H1 (cell line): ENCODE measurements at regions not wholly inside any gene's neighbourhood (a gene's known extent, or its start where the extent isn't known, plus 50 kb on each side); places are given as distances from the start of the nearest gene placed in this dataset.

Source experiments
- ATF2 ChIP-seq: IDR thresholded peaks from 2 replicates; pipeline ENCODE4 v1.6.1; 2012; ENCODE audit warnings: low read length, inconsistent platforms
- CHD1 ChIP-seq: IDR thresholded peaks from 2 replicates; pipeline ENCODE4 v1.6.1; 2012; ENCODE audit warnings: low read depth, low read length, improper control_type of control experiment
- CHD7 ChIP-seq: fragments of 300-600 bp; sonication (generic); IDR thresholded peaks from 2 replicates; pipeline ENCODE4 v1.7.1; 2012; ENCODE audit warnings: low read length, moderate library complexity, mild to moderate bottlenecking, inconsistent platforms; ENCODE audit not compliant: insufficient replicate concordance
- HDAC6 ChIP-seq: IDR thresholded peaks from one replicate; pipeline ENCODE4 v1.7.1; 2012; ENCODE audit warnings: low read depth, mild to moderate bottlenecking, inconsistent platforms, low read length, moderate library complexity
- POLR2A ChIP-seq, 2 experiments: IDR thresholded peaks; 1 replicate in 1 of 2; 2 replicates in 1 of 2; pipeline ENCODE4 v1.6.1; 2011; ENCODE audit warnings: low read depth in 2 of 2, low read length in 2 of 2, mild to moderate bottlenecking in 2 of 2; ENCODE audit errors: control extremely low read depth in 1 of 2
- RNF2 ChIP-seq: fragments of 200-900, 300-1000 bp; sonication (generic); IDR thresholded peaks from 2 replicates; pipeline ENCODE4 v1.7.1; 2016; ENCODE audit warnings: borderline replicate concordance, low read depth, mild to moderate bottlenecking, antibody characterized with exemption, low read length; ENCODE audit not compliant: poor library complexity, severe bottlenecking; ENCODE audit errors: missing control alignments
- SIN3A ChIP-seq, 2 experiments: IDR thresholded peaks in 1 of 2; conservative IDR thresholded peaks in 1 of 2; 2 replicates each; pipeline ENCODE4 v1.6.1; 2011 to 2012; ENCODE audit warnings: low read length in 2 of 2, improper control_type of control experiment in 1 of 2, low read depth in 1 of 2, mild to moderate bottlenecking in 1 of 2
- TBP ChIP-seq: IDR thresholded peaks from 2 replicates; pipeline ENCODE4 v1.6.1; 2011; ENCODE audit warnings: low read depth, low read length, improper control_type of control experiment

- TF ChIP-seq CHD7 (no peak), ATF2 (no peak), HDAC6 (no peak), RNF2 (no peak), CHD1 (no peak), POLR2A (IDR thresholded peaks at IDR 0.05; ENCODE audit: control extremely low read depth in 1 of 2, low read depth in 2 of 2, low read length in 2 of 2) (no peak), TBP (no peak), SIN3A (conservative IDR thresholded peaks at IDR 0.05 in 1 of 2, IDR thresholded peaks at IDR 0.05 in 1 of 2; ENCODE audit: low read depth in 1 of 2, low read length in 2 of 2) (no peak)
- TF ChIP-seq, all 59 proteins: peak for 0
These were observed 159.9 kb downstream of the LINC00237 start (continued) for GRCh38 chr20:20946122-20946759.
